ENCODE measurements at regions not wholly inside any gene's neighbourhood (a gene's known extent, or its start where the extent isn't known, plus 50 kb on each side); places are given as distances from the start of the nearest gene placed in this dataset.

DNA sequence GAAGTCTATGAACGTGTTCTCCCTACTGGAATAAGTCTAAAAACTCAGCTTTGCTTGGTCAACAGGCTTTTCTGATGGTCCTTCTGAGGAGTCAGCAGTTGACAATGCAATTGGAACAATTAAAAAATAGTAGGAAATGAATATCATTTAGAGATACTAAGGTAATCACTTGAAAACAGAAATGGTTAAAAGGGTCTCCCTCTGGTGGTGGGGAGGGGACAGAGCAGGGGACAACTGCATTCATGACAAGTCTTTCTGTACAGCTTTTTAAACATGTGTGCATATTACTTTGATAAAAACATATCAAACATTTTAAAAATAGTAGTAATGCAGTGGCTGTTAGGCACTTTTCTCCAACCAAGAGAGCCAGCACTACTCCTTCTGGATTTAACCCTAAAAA, 119.9 kb upstream of the FHIT start:
- TF ChIP-seq, protein P1, sequence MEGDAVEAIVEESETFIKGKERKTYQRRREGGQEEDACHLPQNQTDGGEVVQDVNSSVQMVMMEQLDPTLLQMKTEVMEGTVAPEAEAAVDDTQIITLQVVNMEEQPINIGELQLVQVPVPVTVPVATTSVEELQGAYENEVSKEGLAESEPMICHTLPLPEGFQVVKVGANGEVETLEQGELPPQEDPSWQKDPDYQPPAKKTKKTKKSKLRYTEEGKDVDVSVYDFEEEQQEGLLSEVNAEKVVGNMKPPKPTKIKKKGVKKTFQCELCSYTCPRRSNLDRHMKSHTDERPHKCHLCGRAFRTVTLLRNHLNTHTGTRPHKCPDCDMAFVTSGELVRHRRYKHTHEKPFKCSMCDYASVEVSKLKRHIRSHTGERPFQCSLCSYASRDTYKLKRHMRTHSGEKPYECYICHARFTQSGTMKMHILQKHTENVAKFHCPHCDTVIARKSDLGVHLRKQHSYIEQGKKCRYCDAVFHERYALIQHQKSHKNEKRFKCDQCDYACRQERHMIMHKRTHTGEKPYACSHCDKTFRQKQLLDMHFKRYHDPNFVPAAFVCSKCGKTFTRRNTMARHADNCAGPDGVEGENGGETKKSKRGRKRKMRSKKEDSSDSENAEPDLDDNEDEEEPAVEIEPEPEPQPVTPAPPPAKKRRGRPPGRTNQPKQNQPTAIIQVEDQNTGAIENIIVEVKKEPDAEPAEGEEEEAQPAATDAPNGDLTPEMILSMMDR (IDR thresholded peaks at IDR 0.05) = peak; percentile 31 to 42 (median 38)
- TF ChIP-seq POLR2A (IDR thresholded peaks at IDR 0.05) = no peak

Measured in right lobe of liver (tissue), 4 donors.